LNCAP (cell line): ENCODE measurements at regions not wholly inside any gene's neighbourhood (a gene's known extent, or its start where the extent isn't known, plus 50 kb on each side); places are given as distances from the start of the nearest gene placed in this dataset.
A peak's percentile ranks its signal among the peaks of the same experiment; 100 is the strongest.

ENCODE experiments used
- TF ChIP-seq, protein P1 (sequence below): fragments of 450-650 bp; IDR thresholded peaks from 2 replicates; pipeline ENCODE4 v1.5.1; 2017; ENCODE audit warnings: mild to moderate bottlenecking

DNA sequence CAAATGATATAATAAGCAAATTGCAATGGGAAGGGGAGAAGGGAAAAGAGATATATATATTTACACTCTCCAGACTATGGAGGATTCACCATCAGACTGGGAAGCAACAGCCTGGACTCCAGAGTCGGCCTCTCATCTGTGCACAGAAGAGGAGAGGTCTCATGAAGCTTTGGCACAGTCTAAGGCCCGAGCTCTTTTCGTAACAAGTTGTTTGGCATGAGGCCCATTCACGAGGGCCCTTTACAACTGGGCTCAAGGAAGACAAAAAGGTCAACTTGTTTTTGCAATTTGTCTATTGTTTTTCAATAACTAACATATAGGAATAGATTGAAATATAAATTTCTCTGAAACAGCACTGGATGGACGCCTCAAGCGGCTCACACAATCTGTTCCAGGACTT is 66.7 kb upstream of the AJAP1 start:
- TF ChIP-seq, protein P1, sequence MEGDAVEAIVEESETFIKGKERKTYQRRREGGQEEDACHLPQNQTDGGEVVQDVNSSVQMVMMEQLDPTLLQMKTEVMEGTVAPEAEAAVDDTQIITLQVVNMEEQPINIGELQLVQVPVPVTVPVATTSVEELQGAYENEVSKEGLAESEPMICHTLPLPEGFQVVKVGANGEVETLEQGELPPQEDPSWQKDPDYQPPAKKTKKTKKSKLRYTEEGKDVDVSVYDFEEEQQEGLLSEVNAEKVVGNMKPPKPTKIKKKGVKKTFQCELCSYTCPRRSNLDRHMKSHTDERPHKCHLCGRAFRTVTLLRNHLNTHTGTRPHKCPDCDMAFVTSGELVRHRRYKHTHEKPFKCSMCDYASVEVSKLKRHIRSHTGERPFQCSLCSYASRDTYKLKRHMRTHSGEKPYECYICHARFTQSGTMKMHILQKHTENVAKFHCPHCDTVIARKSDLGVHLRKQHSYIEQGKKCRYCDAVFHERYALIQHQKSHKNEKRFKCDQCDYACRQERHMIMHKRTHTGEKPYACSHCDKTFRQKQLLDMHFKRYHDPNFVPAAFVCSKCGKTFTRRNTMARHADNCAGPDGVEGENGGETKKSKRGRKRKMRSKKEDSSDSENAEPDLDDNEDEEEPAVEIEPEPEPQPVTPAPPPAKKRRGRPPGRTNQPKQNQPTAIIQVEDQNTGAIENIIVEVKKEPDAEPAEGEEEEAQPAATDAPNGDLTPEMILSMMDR = no peak

DNA sequence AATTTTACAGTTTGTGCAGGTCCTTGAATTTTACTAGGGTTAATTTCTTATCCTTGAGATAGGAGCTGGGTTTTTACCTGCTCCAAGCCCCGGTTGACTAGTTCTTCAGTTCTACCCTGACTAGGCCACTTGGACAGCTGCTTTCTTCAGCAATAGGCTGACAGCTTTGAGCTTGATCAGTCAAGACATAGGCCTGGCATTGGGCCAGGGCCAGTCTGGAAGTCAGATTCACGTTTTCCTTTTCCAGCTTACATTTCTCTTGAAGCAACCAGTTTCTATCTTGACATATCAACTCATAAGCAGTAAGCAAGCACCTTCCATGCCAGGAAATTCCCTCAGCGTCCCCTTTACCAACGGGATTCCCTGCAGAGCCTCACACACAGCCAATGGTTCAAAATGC is 63.7 kb upstream of the AJAP1 start:
- TF ChIP-seq, protein P1 = no peak

DNA sequence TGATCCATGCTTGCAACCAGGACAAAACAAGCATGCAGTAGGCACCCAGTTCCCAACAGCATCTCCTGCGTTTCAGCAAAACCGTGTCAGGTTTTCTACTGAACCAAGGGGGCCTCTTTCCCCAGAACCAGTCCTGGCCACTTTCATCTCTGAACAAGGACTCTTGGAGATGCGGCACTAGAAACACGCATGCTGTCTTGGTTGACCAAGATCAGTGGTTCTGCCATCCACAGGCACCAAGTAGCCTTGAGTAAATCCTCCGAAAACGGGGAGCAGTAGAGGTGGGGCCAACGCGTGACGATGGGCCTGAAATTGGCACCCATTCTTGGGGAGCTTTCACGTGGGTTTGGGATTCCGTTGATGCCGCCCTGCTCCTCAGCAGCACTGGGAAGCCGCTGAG is 62.5 kb upstream of the AJAP1 start:
- TF ChIP-seq, protein P1 = no peak

DNA sequence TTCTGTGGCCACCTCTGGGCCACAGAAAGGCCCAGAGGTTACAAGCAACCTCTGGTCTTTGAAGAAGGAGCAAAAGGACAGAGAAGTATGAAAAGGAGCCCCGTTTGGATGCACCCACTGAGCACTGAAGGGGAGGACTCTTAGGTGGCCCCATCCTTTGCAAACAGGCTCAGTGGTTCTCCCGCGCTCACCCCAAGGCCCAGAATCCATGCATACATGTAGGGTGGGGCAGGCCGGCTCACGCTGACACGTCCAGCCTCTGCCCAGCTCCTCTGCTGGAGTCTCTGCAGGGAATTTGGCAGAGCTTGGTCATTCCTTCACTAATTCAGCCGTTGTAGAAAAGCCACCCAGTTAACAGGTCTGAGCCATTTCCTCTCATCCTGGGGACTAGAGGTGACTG is 61.3 kb upstream of the AJAP1 start:
- TF ChIP-seq, protein P1 = no peak

DNA sequence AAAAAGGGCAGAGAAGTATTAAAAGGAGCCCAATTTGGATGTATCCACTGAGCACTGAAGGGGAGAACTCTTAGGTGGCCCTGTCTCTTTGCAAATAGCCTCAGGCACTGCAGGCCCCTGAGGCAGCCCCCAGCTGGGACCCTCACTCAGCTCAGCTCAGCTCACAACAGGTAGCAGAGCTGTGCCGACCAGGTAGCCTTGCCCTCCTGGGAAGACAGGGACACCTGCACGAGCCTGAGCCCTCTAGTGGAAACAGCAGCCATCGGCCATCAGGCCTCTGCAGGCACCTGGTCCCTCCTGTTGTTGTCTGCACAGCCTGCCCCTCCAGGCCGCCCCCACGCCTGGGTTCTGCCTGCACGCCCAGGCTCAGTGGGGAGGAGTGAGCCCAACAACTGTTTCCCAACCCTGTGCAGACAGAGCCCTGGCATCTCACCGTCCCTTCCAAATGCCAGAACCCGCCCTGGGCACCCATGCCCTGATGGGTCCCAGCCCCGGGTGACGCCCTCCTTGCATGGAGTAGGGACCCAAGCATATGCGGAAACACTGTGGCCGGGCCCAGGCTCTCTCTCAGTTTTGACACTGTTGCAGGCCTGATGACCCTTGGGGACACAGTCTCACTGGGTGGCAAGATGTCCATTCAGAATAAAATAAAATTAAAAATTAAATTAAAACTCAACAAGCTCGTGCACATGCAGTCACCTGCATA is 60.0 kb upstream of the AJAP1 start:
- TF ChIP-seq, protein P1 = peak; percentile 23; the same call in 1 of the 2 replicates

DNA sequence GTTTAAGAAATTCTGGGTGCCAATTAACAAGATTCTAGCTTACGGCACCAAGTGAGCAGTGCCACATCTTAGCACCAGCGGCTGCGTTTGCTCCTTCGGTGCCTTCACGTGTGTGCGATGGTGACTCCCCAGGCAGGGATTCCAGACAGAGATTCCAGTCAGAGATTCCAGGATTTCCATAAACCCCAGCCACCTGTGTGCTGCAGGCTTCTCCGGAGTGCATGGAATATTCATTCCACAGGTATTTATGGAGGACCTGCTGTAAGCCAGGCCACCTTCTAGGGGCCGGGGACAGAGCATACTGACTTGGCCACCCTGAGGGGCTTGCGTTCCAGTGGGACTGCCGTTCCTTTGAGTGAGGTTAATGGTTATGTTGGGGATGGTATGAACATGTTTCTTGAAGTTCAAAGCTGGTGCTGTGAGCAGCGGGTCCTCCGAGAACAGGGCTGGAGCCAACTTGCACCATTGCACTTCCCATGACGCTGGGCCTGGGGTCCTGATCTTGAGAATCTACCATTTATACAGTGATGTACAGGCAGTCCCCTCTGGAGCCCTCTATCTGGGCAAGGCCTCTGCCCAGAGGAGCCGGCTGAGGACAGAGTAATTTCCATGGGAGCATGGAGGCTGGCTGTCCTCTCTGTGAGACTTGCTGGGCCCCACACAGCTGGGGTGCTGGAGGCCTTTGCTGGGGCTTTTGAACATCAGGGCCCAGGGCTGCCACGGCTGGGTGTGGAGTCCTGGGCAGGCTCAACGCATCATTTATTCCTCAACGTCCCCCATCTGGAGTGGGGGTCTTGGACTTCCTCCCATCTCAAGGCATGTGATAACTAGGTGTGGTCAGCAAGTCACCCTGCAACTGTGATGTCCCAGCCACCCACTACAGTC is 58.8 kb upstream of the AJAP1 start:
- TF ChIP-seq, protein P1 = no peak

DNA sequence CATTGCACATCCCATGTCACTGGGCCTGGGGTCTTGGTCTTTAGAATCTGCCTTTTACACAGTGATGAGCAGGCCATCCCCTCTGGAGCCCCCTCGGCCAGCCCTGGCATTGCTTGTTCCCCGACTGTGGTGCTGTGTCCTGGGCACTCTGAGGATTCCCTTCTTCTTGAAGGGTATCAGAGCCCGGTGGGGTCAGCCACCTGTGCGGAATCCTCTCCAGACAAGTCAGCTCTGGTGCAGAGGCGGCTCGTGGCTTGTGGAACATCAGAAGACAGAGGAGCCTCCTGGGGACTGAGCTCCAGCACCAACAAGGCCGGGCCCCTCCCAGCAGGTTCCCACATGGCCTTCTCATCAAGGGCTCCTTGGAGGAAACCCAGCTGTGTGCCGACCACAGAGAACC is 57.9 kb upstream of the AJAP1 start:
- TF ChIP-seq, protein P1 = no peak
